ENCODE measurements at regions not wholly inside any gene's neighbourhood (a gene's known extent, or its start where the extent isn't known, plus 50 kb on each side); places are given as distances from the start of the nearest gene placed in this dataset.

DNA sequence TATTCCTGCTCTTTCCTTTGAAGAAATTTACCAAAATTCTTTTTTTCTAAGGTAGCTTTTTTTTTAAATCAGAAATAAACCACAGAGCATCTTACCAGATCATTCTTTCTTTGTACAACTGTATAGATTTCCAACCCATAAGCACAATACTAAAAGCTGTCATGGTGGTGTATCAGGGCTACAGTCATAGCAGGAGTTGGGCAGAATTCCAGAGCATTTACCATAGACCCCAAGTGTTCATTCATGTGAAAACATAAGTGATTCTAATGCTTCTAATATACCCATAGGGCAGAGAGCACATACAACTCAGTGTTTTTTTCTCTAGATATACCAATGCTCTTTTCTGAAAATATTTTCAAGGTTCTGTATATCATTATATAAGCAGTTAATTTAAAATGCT is 392.5 kb downstream of the FRK start:
- no peak for ATAC-seq

DNA sequence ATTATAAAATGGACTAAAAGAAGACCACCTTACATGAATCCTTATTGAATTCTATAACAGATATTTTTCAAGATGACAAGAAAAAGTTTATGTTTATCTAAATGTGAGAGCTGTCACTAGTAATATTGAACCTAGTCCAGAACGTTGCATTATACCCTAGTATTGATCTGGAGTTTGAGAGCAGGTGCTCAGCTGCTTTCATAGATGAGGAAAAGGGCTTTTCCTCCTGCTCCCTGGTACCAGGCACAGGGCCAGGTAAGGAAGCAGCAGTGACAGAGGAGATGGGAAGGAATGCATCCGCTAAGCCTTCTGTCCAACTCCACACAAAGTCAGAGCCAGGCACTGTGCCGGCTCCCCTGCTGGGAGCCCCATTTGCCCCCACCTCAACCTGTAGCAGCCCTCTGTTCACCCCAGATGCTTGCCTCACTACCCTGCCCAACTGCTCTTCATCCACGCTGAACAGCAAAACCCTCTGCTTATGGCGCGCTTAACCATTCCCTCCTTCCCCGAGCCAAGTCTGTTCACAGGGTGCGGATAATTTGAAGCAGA is 393.1 kb downstream of the FRK start:
- DNase-seq (no peak), ATAC-seq (no peak)
- intact Hi-C loops (cut with micrococcal nuclease), result no loop called here

More for the DNA sequence above, 392.5 kb downstream of the FRK start:
- DNase-seq, result no peak
- intact Hi-C loops (cut with micrococcal nuclease), result no loop called here

- no peak for DNase-seq
- intact Hi-C loops (cut with micrococcal nuclease), result no loop called here
Observed at GRCh38 chr6:115666997-115667396, 393.7 kb downstream of the FRK start.

DNA sequence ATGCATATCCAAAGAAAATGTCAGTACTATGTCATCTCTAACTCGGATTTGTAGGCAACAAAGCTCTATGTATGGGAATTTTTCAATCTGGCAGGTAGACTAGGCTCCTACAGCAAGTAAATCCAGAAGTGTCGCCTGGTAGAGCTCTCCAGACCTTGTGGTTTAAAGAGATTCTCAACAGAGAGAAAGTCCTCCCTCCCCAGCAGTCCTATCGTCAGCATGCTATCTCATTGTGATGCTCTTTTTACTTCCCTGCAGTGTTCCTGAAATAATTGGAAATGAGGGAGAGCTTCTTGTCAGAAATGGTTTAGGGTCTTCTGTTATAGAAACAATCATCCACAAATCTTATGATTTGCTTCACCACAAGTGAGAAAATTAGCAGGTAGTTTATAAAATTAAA is 395.4 kb downstream of the FRK start:
- intact Hi-C loops (cut with micrococcal nuclease), result no loop called here
- ATAC-seq, result no peak
- no peak for DNase-seq

More at GRCh38 chr6:115666997-115667396, 393.7 kb downstream of the FRK start:
- no peak for ATAC-seq

GRCh38 chr6:115663681-115664080 is 397.0 kb downstream of the FRK start:
- ATAC-seq (no peak), DNase-seq (no peak)
- intact Hi-C loops (cut with micrococcal nuclease), result no loop called here

DNA sequence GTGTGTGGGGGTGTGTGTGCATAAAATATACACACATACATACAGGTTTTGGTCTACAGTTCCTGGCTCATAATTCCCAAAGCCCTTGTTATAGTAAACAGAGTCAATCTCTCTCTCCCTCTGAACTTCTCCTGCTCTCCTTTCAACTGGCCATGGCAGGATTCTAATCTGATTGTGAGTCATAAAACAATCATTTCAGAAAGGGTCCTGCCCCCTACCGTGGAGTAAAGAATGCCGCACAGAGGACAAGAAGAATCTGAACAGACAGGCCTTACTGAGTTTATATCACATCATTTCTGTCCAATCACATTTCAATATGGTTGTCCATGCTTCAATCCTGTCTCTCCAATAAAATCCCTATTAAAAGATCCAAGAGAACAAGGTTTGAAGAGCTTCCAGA is 416.9 kb downstream of the FRK start:
- ATAC-seq (no peak), DNase-seq (no peak)

GRCh38 chr6:115634887-115635286 is 425.8 kb downstream of the FRK start:
- ATAC-seq (no peak), DNase-seq (no peak)
- intact Hi-C loops (cut with micrococcal nuclease), result no loop called here

More for the DNA sequence above, 416.9 kb downstream of the FRK start:
- intact Hi-C loops (cut with micrococcal nuclease), result no loop called here

GRCh38 chr6:115634131-115634530 is 426.6 kb downstream of the FRK start:
- ATAC-seq (no peak), DNase-seq (no peak)
- intact Hi-C loops (cut with micrococcal nuclease), result no loop called here

DNA sequence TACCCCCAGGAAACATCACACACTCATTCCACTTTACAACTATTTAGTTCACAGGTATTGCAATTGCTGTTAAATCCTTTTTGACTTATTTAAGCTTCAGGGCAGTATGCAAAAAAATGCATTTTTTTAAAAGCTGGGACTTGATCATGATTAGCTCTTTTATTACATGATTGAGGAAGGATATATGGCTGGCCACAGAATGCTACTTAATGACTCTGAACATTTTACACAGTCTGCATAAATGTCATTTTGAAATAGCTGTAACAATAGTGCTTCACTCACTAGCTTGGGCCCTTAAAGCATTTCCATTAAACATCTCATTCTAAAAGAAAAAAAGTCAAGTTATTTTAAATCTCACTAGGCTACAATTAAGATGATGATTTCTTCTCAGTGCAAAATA is 429.7 kb downstream of the FRK start:
- no peak for DNase-seq
- intact Hi-C loops (cut with micrococcal nuclease), result no loop called here
- ATAC-seq, result no peak

DNA sequence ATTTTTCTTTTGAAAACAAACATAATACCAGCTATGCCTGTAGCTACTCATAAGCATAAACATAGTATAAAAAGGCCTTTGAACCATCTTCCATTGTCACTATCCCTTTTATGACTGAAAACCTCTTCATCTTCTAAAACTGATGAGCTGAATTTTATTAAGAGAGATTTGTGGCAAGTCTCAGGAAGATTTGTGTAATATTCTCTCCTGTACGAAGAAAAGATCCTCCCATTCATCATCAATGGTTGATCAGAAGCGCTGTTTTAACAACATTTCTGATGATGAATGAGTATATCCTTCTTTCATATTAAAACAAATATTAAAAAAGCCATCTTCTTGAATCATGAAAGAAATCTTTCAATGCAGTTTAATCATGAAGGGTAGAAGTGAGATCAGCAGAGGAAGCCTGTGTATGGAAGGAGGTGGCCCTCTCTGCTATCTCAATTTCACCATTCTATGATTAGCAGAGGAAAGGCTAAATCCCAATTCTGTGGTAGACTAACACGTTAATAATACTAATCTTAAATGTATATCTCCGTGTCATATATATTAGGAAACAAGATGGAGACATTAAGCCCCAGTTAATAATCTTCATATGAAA is 430.2 kb downstream of the FRK start:
- intact Hi-C loops (cut with micrococcal nuclease), result no loop called here

DNA sequence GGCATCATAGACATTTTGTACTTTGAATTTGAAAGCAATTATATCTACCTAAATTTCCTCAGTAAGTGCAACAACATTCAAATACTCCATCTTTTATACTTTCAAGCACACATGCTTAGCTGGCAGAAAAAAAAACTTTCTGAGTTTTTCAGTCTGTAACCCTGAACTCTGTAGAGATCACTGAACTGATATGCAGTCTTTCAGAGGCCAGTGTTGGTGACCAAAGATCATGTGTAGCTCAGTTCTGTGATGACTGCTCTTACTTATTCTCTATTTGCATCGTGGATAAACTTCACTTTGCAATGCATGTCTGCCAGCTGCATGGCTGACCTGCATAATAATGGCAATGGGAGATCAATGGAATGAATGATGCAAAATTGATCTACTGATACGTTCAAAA is 431.3 kb downstream of the FRK start:
- ATAC-seq, result no peak
- intact Hi-C loops (cut with micrococcal nuclease), result no loop called here
- no peak for DNase-seq

More for the DNA sequence above, 430.2 kb downstream of the FRK start:
- no peak for ATAC-seq
- no peak for DNase-seq

DNA sequence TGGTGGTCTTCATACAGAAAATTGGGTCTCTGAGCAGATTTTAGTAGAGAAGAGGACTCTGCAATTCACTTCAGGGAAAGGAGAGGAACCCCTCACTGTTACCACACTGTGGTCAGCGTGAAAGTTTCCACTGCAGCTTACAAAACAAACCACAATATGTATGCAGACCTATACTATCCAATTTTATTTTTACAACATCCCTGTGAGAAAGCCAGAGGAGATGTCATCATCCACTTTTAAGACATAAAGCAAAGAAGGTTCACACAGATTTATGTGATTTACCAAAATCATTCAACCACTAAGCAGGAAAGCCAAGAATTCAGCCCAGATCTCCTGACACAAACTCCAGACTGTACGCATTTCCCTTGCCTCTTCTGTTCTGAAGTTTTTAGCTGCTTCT is 442.4 kb downstream of the FRK start:
- no peak for ATAC-seq

GRCh38 chr6:115617031-115617430 is 443.7 kb downstream of the FRK start:
- DNase-seq (no peak), ATAC-seq (no peak)
- intact Hi-C loops (cut with micrococcal nuclease), result no loop called here

More for the DNA sequence above, 442.4 kb downstream of the FRK start:
- DNase-seq, result no peak
- intact Hi-C loops (cut with micrococcal nuclease), result no loop called here

DNA sequence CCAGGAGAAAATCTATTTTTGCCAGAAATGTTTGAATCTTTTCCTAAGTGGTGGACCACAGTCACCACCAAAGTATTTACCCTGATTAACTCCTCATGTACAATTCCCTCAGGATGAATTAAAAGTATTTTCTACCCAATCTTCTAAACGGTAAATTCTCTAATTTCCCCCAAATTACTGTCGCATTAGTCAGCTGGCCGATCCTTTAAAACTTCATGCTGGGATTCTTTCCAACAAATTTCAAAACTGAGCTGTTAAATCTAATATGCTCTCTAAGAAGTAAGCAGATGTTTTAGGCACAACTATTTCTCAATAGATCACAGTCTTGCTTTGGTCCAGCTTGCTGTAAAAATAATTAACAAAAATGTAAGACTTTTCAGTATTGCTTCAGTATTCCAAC is 447.2 kb downstream of the FRK start:
- intact Hi-C loops (cut with micrococcal nuclease), result no loop called here
- no peak for DNase-seq
- peak; percentile 21 for ATAC-seq

GRCh38 chr6:115612796-115613479 is 447.8 kb downstream of the FRK start:
- ATAC-seq (no peak), DNase-seq (no peak)
- intact Hi-C loops (cut with micrococcal nuclease), result no loop called here

DNA sequence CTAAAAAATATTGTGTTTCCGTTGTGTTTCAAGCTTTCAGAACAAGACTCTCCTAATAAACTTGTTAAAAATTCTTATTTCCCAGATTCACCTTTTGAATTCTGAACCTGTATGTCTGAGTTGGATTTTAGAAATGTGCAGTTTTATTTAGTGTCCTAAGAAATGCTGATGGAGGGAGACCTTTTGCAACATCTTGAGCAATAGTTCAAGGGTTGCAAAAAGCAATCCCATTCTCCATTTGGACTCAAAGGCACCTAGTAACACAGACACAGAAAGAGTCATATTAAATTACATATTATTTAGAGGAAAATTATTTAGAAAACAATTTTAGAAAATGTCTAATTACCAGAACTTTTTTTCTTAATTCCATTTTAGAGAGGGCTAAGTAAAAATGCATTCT is 448.5 kb downstream of the FRK start:
- no peak for DNase-seq
- intact Hi-C loops (cut with micrococcal nuclease), result no loop called here
- ATAC-seq, result no peak

DNA sequence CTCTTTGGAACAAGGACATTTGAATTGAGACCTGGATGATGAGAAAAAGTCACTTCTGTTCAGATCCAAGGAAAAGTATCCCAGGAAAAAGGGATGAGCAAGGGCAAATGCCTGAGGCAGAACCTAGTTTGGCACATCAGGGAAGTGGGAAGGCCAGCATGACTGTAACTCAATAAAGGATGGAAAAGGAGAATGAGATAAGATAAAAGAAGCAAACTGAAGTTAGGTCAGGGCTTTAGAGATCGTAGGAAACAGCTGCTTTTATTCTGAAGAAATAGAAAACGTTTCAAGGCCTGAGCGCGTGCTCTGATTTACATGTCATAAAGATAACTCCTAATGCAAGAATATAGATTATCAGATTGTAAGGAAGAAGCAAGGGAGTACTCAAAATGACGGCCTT is 450.0 kb downstream of the FRK start:
- intact Hi-C loops (cut with micrococcal nuclease), result no loop called here
- DNase-seq (no peak), ATAC-seq (no peak)

- no peak for ATAC-seq
- intact Hi-C loops (cut with micrococcal nuclease), result no loop called here
- no peak for DNase-seq
Observed at GRCh38 chr6:115609111-115609510, 451.6 kb downstream of the FRK start.

DNA sequence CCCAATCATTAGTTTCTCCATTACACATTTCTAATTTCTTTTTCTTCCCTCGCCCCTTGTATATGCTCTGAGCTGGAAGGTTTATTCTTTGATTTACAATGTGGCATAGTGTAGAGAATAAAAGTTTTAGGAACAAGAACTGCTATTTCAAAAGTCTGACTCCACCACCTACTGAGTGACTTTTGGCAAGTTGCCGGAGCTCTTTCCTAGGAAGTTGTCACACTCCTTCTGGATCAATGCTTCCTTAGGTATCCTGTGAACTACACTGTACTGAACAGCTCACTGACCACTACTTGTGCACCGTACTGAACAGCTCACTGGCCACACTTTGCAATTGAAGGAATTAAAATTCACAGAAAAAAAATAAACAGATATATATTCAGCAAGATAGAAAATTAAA is 458.2 kb downstream of the FRK start:
- intact Hi-C loops (cut with micrococcal nuclease), result no loop called here
- DNase-seq, result no peak
- no peak for ATAC-seq

DNA sequence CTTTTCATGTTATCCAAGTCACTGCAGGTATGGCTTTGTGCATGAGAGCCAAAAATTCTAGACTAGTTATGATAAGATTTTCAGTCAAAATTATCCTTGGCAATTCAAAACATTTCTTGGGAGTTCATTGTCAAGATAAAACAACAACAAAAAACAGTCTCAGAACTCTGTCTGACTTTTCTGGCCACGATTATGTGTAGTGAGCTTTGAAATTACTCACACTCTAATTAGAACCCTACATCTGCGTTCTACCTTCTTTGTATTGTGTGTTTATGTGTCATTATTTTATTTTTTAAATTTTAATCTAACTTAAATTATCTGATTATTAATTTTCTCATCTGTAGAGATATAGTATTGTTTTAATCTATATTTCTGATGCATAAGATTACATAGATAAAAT is 459.2 kb downstream of the FRK start:
- DNase-seq (no peak), ATAC-seq (peak; percentile 57)
- intact Hi-C loops (cut with micrococcal nuclease), result no loop called here

GRCh38 chr6:115601064-115601463 is 459.6 kb downstream of the FRK start:
- intact Hi-C loops (cut with micrococcal nuclease), result no loop called here
- peak; percentile 98 for ATAC-seq

More at GRCh38 chr6:115601064-115601463, 459.6 kb downstream of the FRK start:
- no peak for DNase-seq
